ENCODE measurements at regions not wholly inside any gene's neighbourhood (a gene's known extent, or its start where the extent isn't known, plus 50 kb on each side); places are given as distances from the start of the nearest gene placed in this dataset.

- H3K27ac Mint-ChIP-seq = no peak overlapping the region
- no peaks in the 10 kb centered on the region for H3K36me3 Mint-ChIP-seq
- DNase-seq (ENCODE audit: low spot score in 2 of 2) = no peak
- H3K27me3 Mint-ChIP-seq = no peaks in the 10 kb centered on the region
- no peaks in the 10 kb centered on the region for H3K4me1 Mint-ChIP-seq
- no peak overlapping the region for H3K4me3 Mint-ChIP-seq
- no peak for ATAC-seq (ENCODE audit: low read depth)
- H3K9me3 Mint-ChIP-seq = no peaks in the 10 kb centered on the region
Measured at GRCh38 chr4:187178084-187178483, 454.4 kb upstream of the FAT1 start.

GRCh38 chr4:187178587-187178986 lies 454.9 kb upstream of the FAT1 start:
- ATAC-seq (ENCODE audit: low read depth) = no peak
- Mint-ChIP-seq H3K9me3 (no peaks in the 10 kb centered on the region), H3K4me1 (no peaks in the 10 kb centered on the region), H3K36me3 (no peaks in the 10 kb centered on the region), H3K4me3 (no peak overlapping the region), H3K27me3 (no peaks in the 10 kb centered on the region), H3K27ac (no peak overlapping the region)
- DNase-seq (ENCODE audit: low spot score in 2 of 2) = no peak

GRCh38 chr4:187179086-187180058 lies 455.7 kb upstream of the FAT1 start:
- ATAC-seq (ENCODE audit: low read depth) (no peak), DNase-seq (ENCODE audit: low spot score in 2 of 2) (no peak)
- no peaks in the 10 kb centered on the region for H3K4me1 Mint-ChIP-seq
- H3K36me3 Mint-ChIP-seq = no peaks in the 10 kb centered on the region
- no peaks in the 10 kb centered on the region for H3K9me3 Mint-ChIP-seq
- H3K4me3 Mint-ChIP-seq = no peak overlapping the region
- H3K27ac Mint-ChIP-seq = no peak overlapping the region
- no peaks in the 10 kb centered on the region for H3K27me3 Mint-ChIP-seq

GRCh38 chr4:187181054-187181453 lies 457.4 kb upstream of the FAT1 start:
- Mint-ChIP-seq H3K4me3 (no peak overlapping the region), H3K27me3 (no peaks in the 10 kb centered on the region), H3K9me3 (no peaks in the 10 kb centered on the region), H3K4me1 (no peaks in the 10 kb centered on the region), H3K36me3 (no peaks in the 10 kb centered on the region), H3K27ac (no peak overlapping the region)
- no peak for DNase-seq (ENCODE audit: low spot score in 2 of 2)
- no peak for ATAC-seq (ENCODE audit: low read depth)

- Mint-ChIP-seq H3K27me3 (no peaks in the 10 kb centered on the region), H3K4me1 (no peaks in the 10 kb centered on the region), H3K4me3 (no peak overlapping the region), H3K27ac (no peak overlapping the region), H3K36me3 (no peaks in the 10 kb centered on the region), H3K9me3 (no peaks in the 10 kb centered on the region)
- no peak for DNase-seq (ENCODE audit: low spot score in 2 of 2)
- no peak for ATAC-seq (ENCODE audit: low read depth)
Measured at GRCh38 chr4:187183346-187183745, 459.7 kb upstream of the FAT1 start.

- no peak for ATAC-seq (ENCODE audit: low read depth)
- DNase-seq (ENCODE audit: low spot score in 2 of 2) = no peak
- Mint-ChIP-seq H3K27ac (no peak overlapping the region), H3K27me3 (no peaks in the 10 kb centered on the region), H3K36me3 (no peaks in the 10 kb centered on the region), H3K4me1 (no peaks in the 10 kb centered on the region), H3K9me3 (no peaks in the 10 kb centered on the region), H3K4me3 (no peak overlapping the region)
Measured at GRCh38 chr4:187183826-187184225, 460.2 kb upstream of the FAT1 start.

- no peak for ATAC-seq (ENCODE audit: low read depth)
Measured at GRCh38 chr4:187184508-187184907, 460.9 kb upstream of the FAT1 start.

GRCh38 chr4:187188118-187188517 lies 464.5 kb upstream of the FAT1 start:
- Mint-ChIP-seq H3K9me3 (peaks cover 2% of the 10 kb centered on the region), H3K36me3 (no peaks in the 10 kb centered on the region), H3K4me1 (no peaks in the 10 kb centered on the region), H3K4me3 (no peak overlapping the region), H3K27ac (no peak overlapping the region), H3K27me3 (no peaks in the 10 kb centered on the region)
- DNase-seq (ENCODE audit: low spot score in 2 of 2) (no peak), ATAC-seq (ENCODE audit: low read depth) (no peak)

More at GRCh38 chr4:187184508-187184907, 460.9 kb upstream of the FAT1 start:
- Mint-ChIP-seq H3K27me3 (no peaks in the 10 kb centered on the region), H3K27ac (no peak overlapping the region), H3K9me3 (no peaks in the 10 kb centered on the region), H3K36me3 (no peaks in the 10 kb centered on the region), H3K4me1 (no peaks in the 10 kb centered on the region), H3K4me3 (no peak overlapping the region)
- no peak for DNase-seq (ENCODE audit: low spot score in 2 of 2)

GRCh38 chr4:187188741-187189140 lies 465.1 kb upstream of the FAT1 start:
- Mint-ChIP-seq H3K27ac (no peak overlapping the region), H3K4me3 (no peak overlapping the region), H3K27me3 (no peaks in the 10 kb centered on the region), H3K36me3 (no peaks in the 10 kb centered on the region), H3K4me1 (no peaks in the 10 kb centered on the region), H3K9me3 (peaks cover 2% of the 10 kb centered on the region)
- no peak for DNase-seq (ENCODE audit: low spot score in 2 of 2)
- ATAC-seq (ENCODE audit: low read depth) = no peak

- Mint-ChIP-seq H3K36me3 (no peaks in the 10 kb centered on the region), H3K27ac (no peak overlapping the region), H3K4me3 (no peak overlapping the region), H3K27me3 (no peaks in the 10 kb centered on the region), H3K4me1 (no peaks in the 10 kb centered on the region), H3K9me3 (peaks cover 2% of the 10 kb centered on the region)
- ATAC-seq (ENCODE audit: low read depth) = no peak
- DNase-seq (ENCODE audit: low spot score in 2 of 2) = no peak
Measured at GRCh38 chr4:187190390-187190789, 466.7 kb upstream of the FAT1 start.

GRCh38 chr4:187191676-187192075 lies 468.0 kb upstream of the FAT1 start:
- no peak for ATAC-seq (ENCODE audit: low read depth)
- Mint-ChIP-seq H3K4me1 (no peaks in the 10 kb centered on the region), H3K4me3 (no peak overlapping the region), H3K27ac (no peak overlapping the region), H3K9me3 (peaks cover 2% of the 10 kb centered on the region), H3K27me3 (no peaks in the 10 kb centered on the region), H3K36me3 (no peaks in the 10 kb centered on the region)
- DNase-seq (ENCODE audit: low spot score in 2 of 2) = no peak

- DNase-seq (ENCODE audit: low spot score in 2 of 2) (no peak), ATAC-seq (ENCODE audit: low read depth) (no peak)
- no peaks in the 10 kb centered on the region for H3K36me3 Mint-ChIP-seq
- H3K4me3 Mint-ChIP-seq = no peak overlapping the region
- no peaks in the 10 kb centered on the region for H3K4me1 Mint-ChIP-seq
- no peak overlapping the region for H3K27ac Mint-ChIP-seq
- H3K27me3 Mint-ChIP-seq = no peaks in the 10 kb centered on the region
- H3K9me3 Mint-ChIP-seq = peaks cover 3% of the 10 kb centered on the region
Measured at GRCh38 chr4:187192266-187192665, 468.6 kb upstream of the FAT1 start.

GRCh38 chr4:187193141-187193540 lies 469.5 kb upstream of the FAT1 start:
- H3K4me3 Mint-ChIP-seq = no peak overlapping the region
- no peak overlapping the region for H3K27ac Mint-ChIP-seq
- peaks cover 3% of the 10 kb centered on the region for H3K9me3 Mint-ChIP-seq
- no peaks in the 10 kb centered on the region for H3K4me1 Mint-ChIP-seq
- no peak for ATAC-seq (ENCODE audit: low read depth)
- no peak for DNase-seq (ENCODE audit: low spot score in 2 of 2)
- H3K36me3 Mint-ChIP-seq = no peaks in the 10 kb centered on the region
- no peaks in the 10 kb centered on the region for H3K27me3 Mint-ChIP-seq

- ATAC-seq (ENCODE audit: low read depth) (no peak), DNase-seq (ENCODE audit: low spot score in 2 of 2) (no peak)
- Mint-ChIP-seq H3K27me3 (no peaks in the 10 kb centered on the region), H3K9me3 (peaks cover 8% of the 10 kb centered on the region), H3K4me1 (no peaks in the 10 kb centered on the region), H3K36me3 (no peaks in the 10 kb centered on the region), H3K27ac (no peak overlapping the region), H3K4me3 (no peak overlapping the region)
Measured at GRCh38 chr4:187204389-187204918, 480.8 kb upstream of the FAT1 start.

- no peaks in the 10 kb centered on the region for H3K36me3 Mint-ChIP-seq
- H3K27me3 Mint-ChIP-seq = no peaks in the 10 kb centered on the region
- DNase-seq (ENCODE audit: low spot score in 2 of 2) = no peak
- H3K27ac Mint-ChIP-seq = no peak overlapping the region
- no peaks in the 10 kb centered on the region for H3K4me1 Mint-ChIP-seq
- ATAC-seq (ENCODE audit: low read depth) = no peak
- H3K9me3 Mint-ChIP-seq = peaks cover 7% of the 10 kb centered on the region
- no peak overlapping the region for H3K4me3 Mint-ChIP-seq
Measured at GRCh38 chr4:187207931-187208330, 484.3 kb upstream of the FAT1 start.

Measured in memory B cell (primary cell).